GM19395 (cell line): ENCODE measurements at regions not wholly inside any gene's neighbourhood (a gene's known extent, or its start where the extent isn't known, plus 50 kb on each side); places are given as distances from the start of the nearest gene placed in this dataset.
"Not testable (repeated sequence)": the region's sequence is repeated elsewhere in the genome, so short reads cannot be mapped to it uniquely, and the experiment has no call there.

Experiments used
- ATAC-seq: cut with Tn5 transposase; IDR thresholded peaks from one replicate; pipeline ENCODE4 v1.9.1; 2021; ENCODE audit warnings: mild to moderate bottlenecking, moderate library complexity; ENCODE audit not compliant: unreplicated experiment

- ATAC-seq, result no peak
Observed at GRCh38 chr13:50467156-50468110, 376.1 kb downstream of the DLEU7 start.

- ATAC-seq, result no peak
Observed at GRCh38 chr13:50468849-50469669, 374.4 kb downstream of the DLEU7 start.

- not testable (repeated sequence) for ATAC-seq
Observed at GRCh38 chr13:50473050-50473449, 370.4 kb downstream of the DLEU7 start.

- ATAC-seq, result no peak
Observed at GRCh38 chr13:50474088-50474662, 369.3 kb downstream of the DLEU7 start.

GRCh38 chr13:50476577-50477285 is 366.8 kb downstream of the DLEU7 start:
- no peak for ATAC-seq

GRCh38 chr13:50481936-50482335 is 361.6 kb downstream of the DLEU7 start:
- ATAC-seq, result no peak

- no peak for ATAC-seq
Observed at GRCh38 chr13:50483416-50483815, 360.1 kb downstream of the DLEU7 start.

GRCh38 chr13:50484472-50485113 is 358.9 kb downstream of the DLEU7 start:
- ATAC-seq, result no peak

- no peak for ATAC-seq
Observed at GRCh38 chr13:50485979-50486935, 357.2 kb downstream of the DLEU7 start.

GRCh38 chr13:50493683-50494082 is 349.8 kb downstream of the DLEU7 start:
- no peak for ATAC-seq

GRCh38 chr13:50494138-50494537 is 349.4 kb downstream of the DLEU7 start:
- ATAC-seq, result no peak

- not testable (repeated sequence) for ATAC-seq
Observed at GRCh38 chr13:50503212-50503611, 340.3 kb downstream of the DLEU7 start.

GRCh38 chr13:50509167-50509566 is 334.3 kb downstream of the DLEU7 start:
- ATAC-seq, result no peak

GRCh38 chr13:50509771-50510441 is 333.6 kb downstream of the DLEU7 start:
- no peak for ATAC-seq

GRCh38 chr13:50510885-50511545 is 332.5 kb downstream of the DLEU7 start:
- not testable (repeated sequence) for ATAC-seq

- ATAC-seq, result peak; percentile 56
Observed at GRCh38 chr13:50511877-50512341, 331.6 kb downstream of the DLEU7 start.

- peak; percentile 94 for ATAC-seq
Observed at GRCh38 chr13:50512474-50513299, 330.8 kb downstream of the DLEU7 start.
